ENCODE measurements at regions not wholly inside any gene's neighbourhood (a gene's known extent, or its start where the extent isn't known, plus 50 kb on each side); places are given as distances from the start of the nearest gene placed in this dataset.

DNA sequence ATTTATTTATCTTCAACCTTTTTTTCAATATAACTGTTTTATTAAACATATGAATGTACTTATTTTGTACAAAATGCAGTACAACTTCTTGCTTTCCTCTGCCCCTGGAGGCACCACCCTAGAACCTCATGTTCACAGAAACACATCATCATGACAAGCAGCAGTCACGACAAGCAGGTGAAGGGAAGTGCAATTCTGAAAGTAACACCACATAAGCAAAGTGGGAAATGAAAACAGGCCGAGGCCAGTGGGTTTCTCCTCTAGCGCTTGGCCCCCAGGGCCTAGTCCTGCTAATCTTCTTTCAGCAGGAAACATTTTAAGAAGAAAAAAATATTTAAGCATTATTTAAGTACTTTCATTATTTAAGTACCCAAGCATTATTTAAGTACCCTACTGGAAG, 598.1 kb downstream of the SH2D4B start:
- TF ChIP-seq CTCF (IDR thresholded peaks at IDR 0.05) (no peak), POLR2A (IDR thresholded peaks at IDR 0.05) (no peak), POLR2AphosphoS5 (IDR thresholded peaks at IDR 0.05) (no peak)
